ENCODE measurements at regions not wholly inside any gene's neighbourhood (a gene's known extent, or its start where the extent isn't known, plus 50 kb on each side); places are given as distances from the start of the nearest gene placed in this dataset.

GRCh38 chr2:242012956-242013764 lies 143.6 kb downstream of the RTP5 start (continued):
- TF ChIP-seq TSHZ2 (CRISPR knock-in tag; IDR thresholded peaks at IDR 0.05) (no peak), BACH2 (CRISPR knock-in tag; IDR thresholded peaks at IDR 0.05; ENCODE audit: borderline replicate concordance) (no peak), ZNF565 (CRISPR knock-in tag; conservative IDR thresholded peaks at IDR 0.05; ENCODE audit: low read depth) (no peak)

GRCh38 chr2:242013771-242014170 lies 144.2 kb downstream of the RTP5 start:
- ATAC-seq, result no peak
- TF ChIP-seq ZNF8 (CRISPR knock-in tag; IDR thresholded peaks at IDR 0.05) (no peak), TCF4 (CRISPR knock-in tag; IDR thresholded peaks at IDR 0.05; ENCODE audit: borderline replicate concordance) (no peak), RARB (CRISPR knock-in tag; IDR thresholded peaks at IDR 0.05) (no peak), ISL1 (CRISPR knock-in tag; IDR thresholded peaks at IDR 0.05) (no peak), CSDC2 (CRISPR knock-in tag; IDR thresholded peaks at IDR 0.05) (no peak), TOX (CRISPR knock-in tag; IDR thresholded peaks at IDR 0.05; ENCODE audit: borderline replicate concordance) (no peak)

GRCh38 chr2:242015108-242016065 lies 145.9 kb downstream of the RTP5 start:
- no peak for ATAC-seq
- TF ChIP-seq GLIS3 (CRISPR knock-in tag; IDR thresholded peaks at IDR 0.05), result no peak
- TF ChIP-seq PPARA (CRISPR knock-in tag; IDR thresholded peaks at IDR 0.05; ENCODE audit: borderline replicate concordance), result no peak
- TF ChIP-seq CSRNP3 (CRISPR knock-in tag; IDR thresholded peaks at IDR 0.05), result no peak
- TF ChIP-seq TOX (CRISPR knock-in tag; IDR thresholded peaks at IDR 0.05; ENCODE audit: borderline replicate concordance), result no peak
- no peak for TF ChIP-seq ESRRG (CRISPR knock-in tag; IDR thresholded peaks at IDR 0.05)
- no peak for TF ChIP-seq POU6F1 (CRISPR knock-in tag; IDR thresholded peaks at IDR 0.05; ENCODE audit: borderline replicate concordance, low read depth)
- no peak for TF ChIP-seq CREB5 (CRISPR knock-in tag; IDR thresholded peaks at IDR 0.05; ENCODE audit: low read depth)
- no peak for TF ChIP-seq TCF4 (CRISPR knock-in tag; IDR thresholded peaks at IDR 0.05; ENCODE audit: borderline replicate concordance)
- TF ChIP-seq PATZ1 (CRISPR knock-in tag; IDR thresholded peaks at IDR 0.05; ENCODE audit: borderline replicate concordance), result no peak
- TF ChIP-seq TSHZ2 (CRISPR knock-in tag; IDR thresholded peaks at IDR 0.05), result no peak
- TF ChIP-seq ISL1 (CRISPR knock-in tag; IDR thresholded peaks at IDR 0.05), result no peak
- no peak for TF ChIP-seq ZNF565 (CRISPR knock-in tag; conservative IDR thresholded peaks at IDR 0.05; ENCODE audit: low read depth)
- TF ChIP-seq ZFP3 (CRISPR knock-in tag; IDR thresholded peaks at IDR 0.05), result no peak
- no peak for TF ChIP-seq OSR1 (CRISPR knock-in tag; IDR thresholded peaks at IDR 0.05)
- no peak for TF ChIP-seq ARNTL (CRISPR knock-in tag; IDR thresholded peaks at IDR 0.05; ENCODE audit: borderline replicate concordance, low read depth)
- no peak for TF ChIP-seq BACH2 (CRISPR knock-in tag; IDR thresholded peaks at IDR 0.05; ENCODE audit: borderline replicate concordance)
- no peak for TF ChIP-seq ZFP30 (CRISPR knock-in tag; IDR thresholded peaks at IDR 0.05)
- no peak for TF ChIP-seq ZNF8 (CRISPR knock-in tag; IDR thresholded peaks at IDR 0.05)
- no peak for TF ChIP-seq ZNF70 (CRISPR knock-in tag; IDR thresholded peaks at IDR 0.05)
- no peak for TF ChIP-seq RARB (CRISPR knock-in tag; IDR thresholded peaks at IDR 0.05)

All from SK-N-SH treated with all-trans-retinoic acid at 6 μM for 48 hours (cell line).